CD4-positive, alpha-beta T cell treated with Interleukin-17A for 4 hours (primary cell): ENCODE measurements at regions not wholly inside any gene's neighbourhood (a gene's known extent, or its start where the extent isn't known, plus 50 kb on each side); places are given as distances from the start of the nearest gene placed in this dataset.

Experiments used
- DNase-seq: peaks from one replicate; pipeline ENCODE4 v3.0.0-alpha.2; 2020; ENCODE audit warnings: mixed read lengths

- no peak for DNase-seq
Observed at GRCh38 chr2:133814890-133815289, 246.6 kb upstream of the NCKAP5 start.

GRCh38 chr2:133816037-133816436 is 247.8 kb upstream of the NCKAP5 start:
- DNase-seq, result no peak

- no peak for DNase-seq
Observed at GRCh38 chr2:133817680-133818566, 249.7 kb upstream of the NCKAP5 start.

GRCh38 chr2:133818661-133819060 is 250.4 kb upstream of the NCKAP5 start:
- DNase-seq, result no peak

- DNase-seq, result no peak
Observed at GRCh38 chr2:133819906-133820305, 251.6 kb upstream of the NCKAP5 start.

- no peak for DNase-seq
Observed at GRCh38 chr2:133821107-133821760, 253.0 kb upstream of the NCKAP5 start.

- no peak for DNase-seq
Observed at GRCh38 chr2:133822517-133823225, 254.4 kb upstream of the NCKAP5 start.

GRCh38 chr2:133823226-133823550 is 254.9 kb upstream of the NCKAP5 start:
- DNase-seq, result no peak

- DNase-seq, result no peak
Observed at GRCh38 chr2:133824869-133825268, 256.6 kb upstream of the NCKAP5 start.

GRCh38 chr2:133825778-133826177 is 257.5 kb upstream of the NCKAP5 start:
- no peak for DNase-seq

- no peak for DNase-seq
Observed at GRCh38 chr2:133828913-133829312, 260.6 kb upstream of the NCKAP5 start.

GRCh38 chr2:133829450-133830020 is 261.3 kb upstream of the NCKAP5 start:
- DNase-seq, result no peak

- DNase-seq, result no peak
Observed at GRCh38 chr2:133833746-133834145, 265.5 kb upstream of the NCKAP5 start.

- no peak for DNase-seq
Observed at GRCh38 chr2:133835821-133836619, 267.8 kb upstream of the NCKAP5 start.

- DNase-seq, result no peak
Observed at GRCh38 chr2:133836691-133837345, 268.6 kb upstream of the NCKAP5 start.

- no peak for DNase-seq
Observed at GRCh38 chr2:133837441-133838094, 269.3 kb upstream of the NCKAP5 start.

GRCh38 chr2:133838642-133839365 is 270.5 kb upstream of the NCKAP5 start:
- DNase-seq, result no peak

GRCh38 chr2:133839677-133840076 is 271.4 kb upstream of the NCKAP5 start:
- DNase-seq, result no peak

GRCh38 chr2:133840761-133841160 is 272.5 kb upstream of the NCKAP5 start:
- no peak for DNase-seq

GRCh38 chr2:133841900-133842299 is 273.6 kb upstream of the NCKAP5 start:
- no peak for DNase-seq

GRCh38 chr2:133842446-133842845 is 274.2 kb upstream of the NCKAP5 start:
- no peak for DNase-seq
